ENCODE measurements at regions not wholly inside any gene's neighbourhood (a gene's known extent, or its start where the extent isn't known, plus 50 kb on each side); places are given as distances from the start of the nearest gene placed in this dataset.

DNA sequence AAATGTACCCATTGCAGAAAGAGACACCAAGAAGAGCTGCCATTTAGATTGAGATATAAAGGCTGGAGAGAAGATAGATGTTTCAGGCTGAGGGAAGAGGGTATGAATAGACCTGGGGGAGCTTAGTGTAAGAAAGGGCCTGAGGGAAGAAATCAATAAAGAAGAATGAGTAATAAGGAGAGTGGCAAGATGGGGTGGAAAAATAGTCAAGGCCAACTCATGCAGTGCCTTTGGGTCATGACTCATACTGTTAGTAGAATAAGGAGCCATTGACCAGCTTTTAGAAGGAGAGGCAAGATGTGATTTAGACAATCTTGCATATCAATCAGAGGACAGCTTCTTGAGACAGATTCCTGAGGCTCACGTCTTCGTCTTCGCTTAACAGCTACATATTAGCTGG is 287.5 kb downstream of the DUSP6 start:
- WGBS, 2 donors = 85 to 96% methylated on average over 3 of the region's 3 CpGs
- intact Hi-C loops (cut with DNase I; ENCODE audit: low total_unique reads) = no loop called here
- TF ChIP-seq CTCF (IDR thresholded peaks at IDR 0.05) (no peak), POLR2A (IDR thresholded peaks at IDR 0.05) (no peak)
- Histone ChIP-seq H3K27me3 (no peaks in the 10 kb centered on the region), H3K27ac (no peak overlapping the region), H3K36me3 (ENCODE audit: low read depth, missing control alignments) (no peaks in the 10 kb centered on the region), H3K4me3 (no peak overlapping the region), H3K4me1 (no peaks in the 10 kb centered on the region), H3K9me3 (no peaks in the 10 kb centered on the region)
- no peak for DNase-seq

GRCh38 chr12:89064151-89064550 is 288.1 kb downstream of the DUSP6 start:
- Histone ChIP-seq H3K36me3 (ENCODE audit: low read depth, missing control alignments) (no peaks in the 10 kb centered on the region), H3K27ac (no peak overlapping the region), H3K4me1 (no peaks in the 10 kb centered on the region), H3K4me3 (no peak overlapping the region), H3K27me3 (no peaks in the 10 kb centered on the region), H3K9me3 (no peaks in the 10 kb centered on the region)
- 84 to 94% methylated on average over 6 of the region's 6 CpGs for WGBS, 2 donors
- no peak for DNase-seq
- no peak for TF ChIP-seq POLR2A (IDR thresholded peaks at IDR 0.05)
- intact Hi-C loops (cut with DNase I; ENCODE audit: low total_unique reads) = no loop called here

GRCh38 chr12:89062996-89063395 is 289.3 kb downstream of the DUSP6 start:
- Histone ChIP-seq H3K4me1 (no peaks in the 10 kb centered on the region), H3K9me3 (no peaks in the 10 kb centered on the region), H3K36me3 (ENCODE audit: low read depth, missing control alignments) (no peaks in the 10 kb centered on the region), H3K4me3 (no peak overlapping the region), H3K27me3 (no peaks in the 10 kb centered on the region), H3K27ac (no peak overlapping the region)
- intact Hi-C loops (cut with DNase I; ENCODE audit: low total_unique reads) = no loop called here
- TF ChIP-seq CTCF (IDR thresholded peaks at IDR 0.05) (no peak), POLR2A (IDR thresholded peaks at IDR 0.05) (no peak)
- WGBS, 2 donors = 87% methylated on average over 2 of the region's 2 CpGs
- no peak for DNase-seq

GRCh38 chr12:89059721-89060541 is 292.4 kb downstream of the DUSP6 start:
- Histone ChIP-seq H3K9me3 (no peaks in the 10 kb centered on the region), H3K4me3 (no peak overlapping the region), H3K36me3 (ENCODE audit: low read depth, missing control alignments) (no peaks in the 10 kb centered on the region), H3K27ac (no peak overlapping the region), H3K27me3 (no peaks in the 10 kb centered on the region), H3K4me1 (no peaks in the 10 kb centered on the region)
- TF ChIP-seq POLR2A (IDR thresholded peaks at IDR 0.05) = no peak
- TF ChIP-seq CTCF (IDR thresholded peaks at IDR 0.05) = no peak
- intact Hi-C loops (cut with DNase I; ENCODE audit: low total_unique reads) = loop anchor here (10.0 kb wide), 1 partner anchor 395 kb away; no protein-coding TSS in a partner anchor
- WGBS, 2 donors = 36 to 46% methylated on average over 9 of the region's 9 CpGs
- DNase-seq = no peak

DNA sequence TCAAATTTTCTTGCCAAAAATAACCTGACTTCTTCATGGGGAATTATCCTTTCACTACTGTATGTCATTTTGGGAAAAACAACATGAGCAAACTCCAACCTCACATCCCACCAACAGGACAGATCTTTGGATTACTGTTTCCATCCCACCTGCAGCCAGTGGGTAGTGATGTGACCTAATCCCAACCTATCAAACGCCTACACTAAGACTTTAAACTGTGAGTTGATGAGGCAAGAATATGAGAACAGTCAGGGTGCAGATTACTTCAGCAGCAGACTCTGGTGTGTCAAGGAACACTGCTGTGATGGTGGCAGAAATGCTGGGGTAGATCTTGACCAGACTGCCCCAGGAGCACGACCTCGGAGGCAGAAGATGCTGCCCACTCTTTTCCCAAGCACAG is 293.2 kb downstream of the DUSP6 start:
- 65 to 69% methylated on average over 3 of the region's 3 CpGs for WGBS, 2 donors
- intact Hi-C loops (cut with DNase I; ENCODE audit: low total_unique reads) = loop anchor here (10.0 kb wide), 1 partner anchor 396 kb away; no protein-coding TSS in a partner anchor
- no peak for DNase-seq
- no peaks in the 10 kb centered on the region for H3K9me3 ChIP-seq
- no peak for TF ChIP-seq POLR2A (IDR thresholded peaks at IDR 0.05)
- TF ChIP-seq CTCF (IDR thresholded peaks at IDR 0.05) = no peak
- H3K27ac ChIP-seq = no peak overlapping the region
- no peaks in the 10 kb centered on the region for H3K4me1 ChIP-seq
- no peaks in the 10 kb centered on the region for H3K27me3 ChIP-seq
- H3K36me3 ChIP-seq (ENCODE audit: low read depth, missing control alignments) = no peaks in the 10 kb centered on the region
- H3K4me3 ChIP-seq = no peak overlapping the region
